Neuronal stem cell (in vitro differentiated cells): ENCODE measurements at regions not wholly inside any gene's neighbourhood (a gene's known extent, or its start where the extent isn't known, plus 50 kb on each side); places are given as distances from the start of the nearest gene placed in this dataset.
"Not testable (repeated sequence)": the region's sequence is repeated elsewhere in the genome, so short reads cannot be mapped to it uniquely, and the experiment has no call there.

Experiments used
- DNase-seq: peaks from one replicate; pipeline ENCODE4 v3.0.0-alpha.2; 2013; ENCODE audit warnings: low spot score
- H2AFZ ChIP-seq: one replicate; pipeline ENCODE4 v1.6.1; 2013; ENCODE audit warnings: mild to moderate bottlenecking, low read length, inconsistent platforms
- H2AK5ac ChIP-seq: 2 replicates; pipeline ENCODE4 v1.6.1; 2013; ENCODE audit warnings: low read depth, mild to moderate bottlenecking, inconsistent platforms, low read length, moderate library complexity, mixed read lengths
- H2BK120ac ChIP-seq: 2 replicates; pipeline ENCODE4 v1.6.1; 2013; ENCODE audit warnings: low read depth, mild to moderate bottlenecking, inconsistent platforms, low read length, moderate library complexity, mixed read lengths
- H2BK12ac ChIP-seq: one replicate; pipeline ENCODE4 v1.6.1; 2013; ENCODE audit warnings: low read length, inconsistent platforms
- H2BK15ac ChIP-seq: 2 replicates; pipeline ENCODE4 v1.6.1; 2013; ENCODE audit warnings: mild to moderate bottlenecking, low read length, inconsistent platforms, mixed read lengths
- H2BK5ac ChIP-seq: one replicate; pipeline ENCODE4 v1.6.1; 2013; ENCODE audit warnings: inconsistent platforms, mild to moderate bottlenecking, low read length, moderate library complexity
- H3K14ac ChIP-seq: one replicate; pipeline ENCODE4 v1.6.1; 2013; ENCODE audit warnings: low read length, inconsistent platforms
- H3K18ac ChIP-seq: 2 replicates; pipeline ENCODE4 v1.6.1; 2013; ENCODE audit warnings: low read length, inconsistent platforms
- H3K23ac ChIP-seq: 2 replicates; pipeline ENCODE4 v1.6.1; 2013; ENCODE audit warnings: low read depth, mild to moderate bottlenecking, mixed read lengths, low read length, inconsistent platforms; ENCODE audit not compliant: poor library complexity
- H3K27ac ChIP-seq: replicated peaks from 3 replicates; pipeline ENCODE4 v1.5.1; 2013; ENCODE audit warnings: low read length, inconsistent platforms
- H3K27me3 ChIP-seq, 3 experiments: 2 replicates each; pipeline ENCODE4 v1.6.1; 2013; ENCODE audit warnings: low read length in 3 of 3, mild to moderate bottlenecking in 2 of 3, inconsistent platforms in 1 of 3, low read depth in 1 of 3, mixed read lengths in 1 of 3, moderate library complexity in 1 of 3; ENCODE audit not compliant: control insufficient read depth in 3 of 3, insufficient read depth in 3 of 3
- H3K36me3 ChIP-seq, 2 donors: replicated peaks in 1 of 2; 2 replicates each; pipeline ENCODE4 v1.6.1; 2013; ENCODE audit warnings: low read length in 2 of 2; ENCODE audit not compliant: control insufficient read depth in 2 of 2, insufficient read depth in 2 of 2
- H3K4ac ChIP-seq: 2 replicates; pipeline ENCODE4 v1.6.1; 2013; ENCODE audit warnings: inconsistent platforms, mild to moderate bottlenecking, low read length, moderate library complexity
- H3K4me1 ChIP-seq, 2 donors: 1 replicate in 1 of 2; 2 replicates in 1 of 2; pipeline ENCODE4 v1.6.1; 2013; ENCODE audit warnings: low read length in 2 of 2, low read depth in 1 of 2; ENCODE audit not compliant: control insufficient read depth in 2 of 2, insufficient read depth in 1 of 2
- H3K4me2 ChIP-seq: one replicate; pipeline ENCODE4 v1.6.1; 2013; ENCODE audit warnings: mild to moderate bottlenecking, low read length, inconsistent platforms; ENCODE audit not compliant: insufficient read depth, poor library complexity, severe bottlenecking
- H3K4me3 ChIP-seq, 2 donors: 2 replicates each; pipeline ENCODE4 v1.5.1; 2013; ENCODE audit warnings: low read length in 2 of 2, mild to moderate bottlenecking in 2 of 2, inconsistent platforms in 1 of 2, moderate library complexity in 1 of 2
- H3K79me1 ChIP-seq: one replicate; pipeline ENCODE4 v1.6.1; 2013; ENCODE audit warnings: low read depth, mild to moderate bottlenecking, inconsistent platforms, low read length, moderate library complexity
- H3K9ac ChIP-seq: one replicate; pipeline ENCODE4 v1.6.1; 2013; ENCODE audit warnings: mild to moderate bottlenecking, low read depth, low read length, inconsistent platforms; ENCODE audit not compliant: poor library complexity
- H3K9me3 ChIP-seq, 2 donors: replicated peaks in 1 of 2; 2 replicates each; pipeline versions ENCODE3 to v1.6.1; 2013; ENCODE audit warnings: low read length in 2 of 2, mild to moderate bottlenecking in 2 of 2, inconsistent platforms in 1 of 2, low read depth in 1 of 2, mixed read lengths in 1 of 2, moderate library complexity in 1 of 2; ENCODE audit not compliant: control insufficient read depth in 2 of 2, insufficient read depth in 1 of 2
- H4K8ac ChIP-seq: one replicate; pipeline ENCODE4 v1.6.1; 2013; ENCODE audit warnings: low read depth, mild to moderate bottlenecking, inconsistent platforms, low read length, moderate library complexity
- H4K91ac ChIP-seq: one replicate; pipeline ENCODE4 v1.6.1; 2013; ENCODE audit warnings: low read length, low read depth, mild to moderate bottlenecking, inconsistent platforms; ENCODE audit not compliant: poor library complexity
- WGBS, 2 donors: extraction: QIAGEN DNeasy Blood & Tissue Kit; methylation state at CpG; one replicate each; pipeline ENCODE4 v1.1.7; 2013; ENCODE audit warnings: missing lambda C conversion rate in 2 of 2, mixed read lengths in 1 of 2; ENCODE audit not compliant: insufficient read length in 2 of 2, insufficient replicate concordance in 1 of 2; ENCODE audit errors: extremely low coverage in 2 of 2; 5-methylcytosine and 5-hydroxymethylcytosine counted together

GRCh38 chr10:37480596-37480995, 355.2 kb downstream of the ANKRD30A start:
- H2BK12ac ChIP-seq, H3K4me1 ChIP-seq, H3K14ac ChIP-seq, H2BK5ac ChIP-seq, H3K18ac ChIP-seq, H3K36me3 ChIP-seq, H3K9ac ChIP-seq, H3K23ac ChIP-seq, H3K79me1 ChIP-seq, H4K91ac ChIP-seq, H3K27ac ChIP-seq, H3K27me3 ChIP-seq, H2BK15ac ChIP-seq, H2BK120ac ChIP-seq, H2AFZ ChIP-seq, H3K4me2 ChIP-seq, DNase-seq, H3K4me3 ChIP-seq, H3K4ac ChIP-seq, H2AK5ac ChIP-seq: not testable (repeated sequence)
- Histone ChIP-seq H3K9me3 (peaks cover 0 to 15% of the 10 kb centered on the region in 2 donors), H4K8ac (peak overlapping the region; percentile 17)
- WGBS, 2 donors = no CpG with 5 or more reads among the region's 5 CpGs

GRCh38 chr10:37479469-37479868, 354.1 kb downstream of the ANKRD30A start:
- Histone ChIP-seq H3K4me2 (no peak overlapping the region), H2AK5ac (no peak overlapping the region), H2BK120ac (no peak overlapping the region), H4K8ac (no peak overlapping the region), H3K79me1 (no peaks in the 10 kb centered on the region), H2BK12ac (no peak overlapping the region), H3K9me3 (peaks cover 0 to 15% of the 10 kb centered on the region in 2 donors), H3K18ac (no peak overlapping the region), H3K4me3 (no peak overlapping the region), H2BK15ac (no peak overlapping the region), H3K27me3 (no peaks in the 10 kb centered on the region), H3K4ac (no peak overlapping the region), H2BK5ac (no peak overlapping the region), H3K36me3 (no peaks in the 10 kb centered on the region), H4K91ac (no peak overlapping the region), H3K4me1 (no peaks in the 10 kb centered on the region), H3K9ac (no peak overlapping the region), H3K14ac (no peak overlapping the region), H3K23ac (no peak overlapping the region), H2AFZ (no peak overlapping the region), H3K27ac (no peak overlapping the region)
- WGBS, 2 donors = no CpG with 5 or more reads among the region's 7 CpGs
- DNase-seq = no peak

GRCh38 chr10:37478381-37478780, 353.0 kb downstream of the ANKRD30A start:
- WGBS, 2 donors = no CpG with 5 or more reads among the region's 5 CpGs
- Histone ChIP-seq H3K27ac (no peak overlapping the region), H3K14ac (no peak overlapping the region), H3K4me2 (no peak overlapping the region), H2AFZ (no peak overlapping the region), H3K9me3 (peaks cover 0 to 12% of the 10 kb centered on the region in 2 donors), H2BK120ac (no peak overlapping the region), H3K18ac (no peak overlapping the region), H3K4me3 (no peak overlapping the region), H4K91ac (no peak overlapping the region), H2AK5ac (no peak overlapping the region), H2BK5ac (no peak overlapping the region), H2BK15ac (no peak overlapping the region), H3K9ac (no peak overlapping the region), H4K8ac (no peak overlapping the region), H3K79me1 (no peaks in the 10 kb centered on the region), H3K4me1 (no peaks in the 10 kb centered on the region), H3K36me3 (no peaks in the 10 kb centered on the region), H3K27me3 (no peaks in the 10 kb centered on the region), H2BK12ac (no peak overlapping the region), H3K23ac (no peak overlapping the region), H3K4ac (no peak overlapping the region)
- DNase-seq = no peak

GRCh38 chr10:37476285-37476684, 350.9 kb downstream of the ANKRD30A start:
- Histone ChIP-seq H3K14ac (no peak overlapping the region), H3K4me1 (no peaks in the 10 kb centered on the region), H3K79me1 (no peaks in the 10 kb centered on the region), H2BK15ac (no peak overlapping the region), H2BK5ac (no peak overlapping the region), H3K23ac (no peak overlapping the region), H3K18ac (no peak overlapping the region), H3K9ac (no peak overlapping the region), H2BK12ac (no peak overlapping the region), H3K4me3 (no peak overlapping the region), H3K27ac (no peak overlapping the region), H4K8ac (no peak overlapping the region), H3K4ac (no peak overlapping the region), H2AFZ (no peak overlapping the region), H3K4me2 (no peak overlapping the region), H4K91ac (no peak overlapping the region), H3K36me3 (no peaks in the 10 kb centered on the region), H2AK5ac (no peak overlapping the region), H3K27me3 (no peaks in the 10 kb centered on the region), H3K9me3 (peaks cover 0 to 15% of the 10 kb centered on the region in 2 donors), H2BK120ac (no peak overlapping the region)
- no CpG with 5 or more reads among the region's 1 CpG for WGBS, 2 donors
- no peak for DNase-seq
